OCI-LY1 (cell line): ENCODE measurements at regions not wholly inside any gene's neighbourhood (a gene's known extent, or its start where the extent isn't known, plus 50 kb on each side); places are given as distances from the start of the nearest gene placed in this dataset.

Experiments used
- H2AFZ ChIP-seq: fragments of 200-600 bp; sonication (generic), shearing (Covaris generic); 2 replicates; pipeline ENCODE4 v1.6.0; 2014; ENCODE audit warnings: antibody characterized with exemption, mild to moderate bottlenecking, low read length
- H3F3A ChIP-seq: fragments of 200-600 bp; sonication (generic), shearing (Covaris generic); 2 replicates; pipeline ENCODE4 v1.6.0; 2014; ENCODE audit warnings: mild to moderate bottlenecking, antibody characterized with exemption, low read length, moderate library complexity; ENCODE audit not compliant: insufficient read depth
- H3K27ac ChIP-seq: fragments of 200-600 bp; sonication (generic); 2 replicates; pipeline ENCODE4 v1.5.1; 2014; ENCODE audit warnings: low read length, mixed run types, mild to moderate bottlenecking, low read depth; ENCODE audit not compliant: poor library complexity, severe bottlenecking
- H3K27me3 ChIP-seq: fragments of 200-600 bp; sonication (generic); 2 replicates; pipeline ENCODE4 v1.6.0; 2014; ENCODE audit warnings: antibody characterized with exemption, mild to moderate bottlenecking, low read length, moderate library complexity; ENCODE audit not compliant: insufficient read depth
- H3K36me3 ChIP-seq: fragments of 200-600 bp; sonication (generic); 2 replicates; pipeline ENCODE4 v1.6.1; 2014; ENCODE audit warnings: mild to moderate bottlenecking, antibody characterized with exemption, low read length, moderate library complexity, mixed read lengths; ENCODE audit not compliant: insufficient read depth
- H3K4me1 ChIP-seq: fragments of 200-600 bp; sonication (generic); 2 replicates; pipeline ENCODE4 v1.5.1; 2014; ENCODE audit warnings: mild to moderate bottlenecking, low read length, moderate library complexity; ENCODE audit not compliant: insufficient read depth, severe bottlenecking
- H3K4me2 ChIP-seq: fragments of 200-600 bp; sonication (generic), shearing (Covaris generic); 2 replicates; pipeline ENCODE4 v1.6.1; 2014; ENCODE audit warnings: low read length
- H3K4me3 ChIP-seq: fragments of 200-600 bp; sonication (generic); 2 replicates; pipeline ENCODE4 v1.5.1; 2014; ENCODE audit warnings: low read length, low read depth, mild to moderate bottlenecking, mixed read lengths; ENCODE audit not compliant: poor library complexity, severe bottlenecking
- H3K79me2 ChIP-seq: fragments of 200-600 bp; shearing (Covaris generic); 2 replicates; pipeline ENCODE4 v1.6.1; 2016; ENCODE audit warnings: mixed run types, low read length, mixed read lengths; ENCODE audit not compliant: insufficient read depth
- H3K9ac ChIP-seq: fragments of 200-600 bp; sonication (generic), shearing (Covaris generic); 2 replicates; pipeline ENCODE4 v1.6.1; 2014; ENCODE audit warnings: mild to moderate bottlenecking, low read length, mixed read lengths
- H3K9me2 ChIP-seq: fragments of 200-600 bp; sonication (generic), shearing (Covaris generic); 2 replicates; pipeline ENCODE4 v1.6.1; 2014; ENCODE audit warnings: low read depth, mild to moderate bottlenecking, low read length, mixed read lengths
- H3K9me3 ChIP-seq: fragments of 200-600 bp; shearing (Covaris generic); 2 replicates; pipeline ENCODE4 v1.6.1; 2014; ENCODE audit warnings: low read length, mixed read lengths
- H4K20me1 ChIP-seq: fragments of 200-600 bp; sonication (generic), shearing (Covaris generic); 2 replicates; pipeline ENCODE4 v1.6.0; 2016; ENCODE audit warnings: mild to moderate bottlenecking, low read length; ENCODE audit not compliant: insufficient read depth
- EZH2 ChIP-seq: fragments of 200-600 bp; sonication (generic), shearing (Covaris generic); IDR thresholded peaks from 2 replicates; pipeline ENCODE4 v1.8.0; 2017; ENCODE audit warnings: borderline replicate concordance, mixed run types, mild to moderate bottlenecking, antibody characterized with exemption, low read length, moderate library complexity, mixed read lengths
- TF ChIP-seq, protein P1 (sequence below): fragments of 200-600 bp; sonication (generic), shearing (Covaris generic); IDR thresholded peaks from 2 replicates; pipeline ENCODE4 v1.5.1; 2017; ENCODE audit warnings: mild to moderate bottlenecking, antibody characterized with exemption, low read length, moderate library complexity, mixed read lengths

- TF ChIP-seq, protein P1, sequence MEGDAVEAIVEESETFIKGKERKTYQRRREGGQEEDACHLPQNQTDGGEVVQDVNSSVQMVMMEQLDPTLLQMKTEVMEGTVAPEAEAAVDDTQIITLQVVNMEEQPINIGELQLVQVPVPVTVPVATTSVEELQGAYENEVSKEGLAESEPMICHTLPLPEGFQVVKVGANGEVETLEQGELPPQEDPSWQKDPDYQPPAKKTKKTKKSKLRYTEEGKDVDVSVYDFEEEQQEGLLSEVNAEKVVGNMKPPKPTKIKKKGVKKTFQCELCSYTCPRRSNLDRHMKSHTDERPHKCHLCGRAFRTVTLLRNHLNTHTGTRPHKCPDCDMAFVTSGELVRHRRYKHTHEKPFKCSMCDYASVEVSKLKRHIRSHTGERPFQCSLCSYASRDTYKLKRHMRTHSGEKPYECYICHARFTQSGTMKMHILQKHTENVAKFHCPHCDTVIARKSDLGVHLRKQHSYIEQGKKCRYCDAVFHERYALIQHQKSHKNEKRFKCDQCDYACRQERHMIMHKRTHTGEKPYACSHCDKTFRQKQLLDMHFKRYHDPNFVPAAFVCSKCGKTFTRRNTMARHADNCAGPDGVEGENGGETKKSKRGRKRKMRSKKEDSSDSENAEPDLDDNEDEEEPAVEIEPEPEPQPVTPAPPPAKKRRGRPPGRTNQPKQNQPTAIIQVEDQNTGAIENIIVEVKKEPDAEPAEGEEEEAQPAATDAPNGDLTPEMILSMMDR = no peak
- no peak for TF ChIP-seq EZH2
- Histone ChIP-seq H3F3A (no peaks in the 10 kb centered on the region), H3K9ac (no peak overlapping the region), H3K36me3 (no peaks in the 10 kb centered on the region), H4K20me1 (no peaks in the 10 kb centered on the region), H3K27me3 (no peaks in the 10 kb centered on the region), H3K4me1 (no peaks in the 10 kb centered on the region), H3K9me3 (no peaks in the 10 kb centered on the region), H3K4me3 (no peak overlapping the region), H3K27ac (no peak overlapping the region), H3K79me2 (no peaks in the 10 kb centered on the region), H3K9me2 (no peaks in the 10 kb centered on the region), H2AFZ (no peak overlapping the region), H3K4me2 (no peak overlapping the region)
Measured at GRCh38 chr1:29410476-29410875, 174.2 kb downstream of the PTPRU start.

DNA sequence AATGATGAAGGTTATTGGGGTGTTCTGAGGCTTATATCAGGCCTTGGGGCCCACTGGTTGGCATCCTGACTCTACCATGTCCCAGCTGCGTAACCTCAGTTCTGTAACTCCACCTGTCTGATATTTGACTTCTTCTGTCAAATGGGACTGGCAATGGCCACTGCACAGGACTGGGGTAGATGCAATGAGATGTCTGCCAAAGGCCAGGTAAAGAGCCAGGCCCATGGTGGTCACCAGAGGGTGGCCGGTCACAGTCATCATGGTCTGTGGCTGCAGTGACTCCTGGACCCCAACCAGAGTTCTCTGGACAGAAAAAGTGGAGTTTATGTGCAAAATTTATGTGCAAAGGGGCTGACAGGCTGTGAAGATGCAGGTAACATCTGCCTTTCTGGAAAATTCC is 173.3 kb downstream of the PTPRU start:
- H3K4me3 ChIP-seq = no peak overlapping the region
- H3K27me3 ChIP-seq = no peaks in the 10 kb centered on the region
- no peaks in the 10 kb centered on the region for H3K4me1 ChIP-seq
- H3K9me2 ChIP-seq = no peaks in the 10 kb centered on the region
- no peaks in the 10 kb centered on the region for H4K20me1 ChIP-seq
- H3K27ac ChIP-seq = no peak overlapping the region
- no peaks in the 10 kb centered on the region for H3K79me2 ChIP-seq
- TF ChIP-seq, protein P1 = no peak
- TF ChIP-seq EZH2 = no peak
- H3K9me3 ChIP-seq = no peaks in the 10 kb centered on the region
- no peaks in the 10 kb centered on the region for H3K36me3 ChIP-seq
- H3K4me2 ChIP-seq = no peak overlapping the region
- H3F3A ChIP-seq = no peaks in the 10 kb centered on the region
- H2AFZ ChIP-seq = no peak overlapping the region
- no peak overlapping the region for H3K9ac ChIP-seq

- TF ChIP-seq, protein P1 = no peak
- TF ChIP-seq EZH2 = no peak
- Histone ChIP-seq H3K27me3 (no peaks in the 10 kb centered on the region), H3K4me3 (no peak overlapping the region), H3K79me2 (no peaks in the 10 kb centered on the region), H3K36me3 (no peaks in the 10 kb centered on the region), H4K20me1 (no peaks in the 10 kb centered on the region), H3K9me2 (no peaks in the 10 kb centered on the region), H3K9me3 (no peaks in the 10 kb centered on the region), H3K4me2 (no peak overlapping the region), H3F3A (no peaks in the 10 kb centered on the region), H3K9ac (no peak overlapping the region), H2AFZ (no peak overlapping the region), H3K4me1 (no peaks in the 10 kb centered on the region), H3K27ac (no peak overlapping the region)
Measured at GRCh38 chr1:29408831-29409605, 172.7 kb downstream of the PTPRU start.
